ENCODE measurements at regions not wholly inside any gene's neighbourhood (a gene's known extent, or its start where the extent isn't known, plus 50 kb on each side); places are given as distances from the start of the nearest gene placed in this dataset.

GRCh38 chr11:27192184-27192583, 151.6 kb downstream of the BBOX1 start:
- TF ChIP-seq POLR2A (IDR thresholded peaks at IDR 0.05; ENCODE audit: low read depth, low read length) (no peak), POLR2AphosphoS5 (IDR thresholded peaks at IDR 0.05; ENCODE audit: low read depth, low read length) (no peak), SPI1 (IDR thresholded peaks at IDR 0.05; ENCODE audit: low read depth, low read length) (no peak), POU2F2 (IDR thresholded peaks at IDR 0.05; ENCODE audit: low read depth, low read length) (no peak), TAF1 (IDR thresholded peaks at IDR 0.05; ENCODE audit: low read depth, low read length) (no peak)

Data from GM12891 (cell line).